ENCODE measurements at regions not wholly inside any gene's neighbourhood (a gene's known extent, or its start where the extent isn't known, plus 50 kb on each side); places are given as distances from the start of the nearest gene placed in this dataset.

GRCh38 chr6:25179051-25179778 is 100.0 kb upstream of the CARMIL1 start:
- no peak for TF ChIP-seq JUND (IDR thresholded peaks at IDR 0.05; ENCODE audit: low read depth)
- DNase-seq (ENCODE audit: low read depth in 1 of 2, low spot score in 1 of 2), result no peak
- in situ Hi-C loops (cut with HindIII; ENCODE audit: low pct_unique_long_range_greater_than_20kb, low sequenced_read_pairs), result no loop called here

- DNase-seq (ENCODE audit: low read depth in 1 of 2, low spot score in 1 of 2), result no peak
- no peak for TF ChIP-seq JUND (IDR thresholded peaks at IDR 0.05; ENCODE audit: low read depth)
- in situ Hi-C loops (cut with HindIII; ENCODE audit: low pct_unique_long_range_greater_than_20kb, low sequenced_read_pairs), result no loop called here
Measured at GRCh38 chr6:25180630-25181349, 98.4 kb upstream of the CARMIL1 start.

- no peak for DNase-seq (ENCODE audit: low read depth in 1 of 2, low spot score in 1 of 2)
- no peak for TF ChIP-seq JUND (IDR thresholded peaks at IDR 0.05; ENCODE audit: low read depth)
- in situ Hi-C loops (cut with HindIII; ENCODE audit: low pct_unique_long_range_greater_than_20kb, low sequenced_read_pairs), result no loop called here
Measured at GRCh38 chr6:25181350-25181724, 97.8 kb upstream of the CARMIL1 start.

DNA sequence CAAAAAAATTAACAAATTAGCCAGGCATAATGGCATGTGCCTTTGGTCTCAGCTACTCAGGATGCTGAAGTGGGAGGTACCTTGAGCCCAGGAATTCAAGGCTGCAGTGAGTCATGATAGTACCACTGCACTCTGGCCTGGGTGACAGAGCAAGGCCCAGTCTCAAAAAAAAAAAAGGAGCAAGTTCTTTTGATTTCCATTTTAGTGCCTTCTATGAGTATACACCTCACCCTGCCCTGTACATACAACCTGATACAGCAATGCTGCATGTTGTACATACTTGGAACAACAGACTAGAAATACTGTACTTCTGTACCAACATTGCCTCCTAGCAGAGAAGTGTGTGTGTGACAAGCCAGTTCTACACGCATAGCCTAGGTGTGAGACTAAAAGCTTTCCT is 97.3 kb upstream of the CARMIL1 start:
- in situ Hi-C loops (cut with HindIII; ENCODE audit: low pct_unique_long_range_greater_than_20kb, low sequenced_read_pairs), result no loop called here
- DNase-seq (ENCODE audit: low read depth in 1 of 2, low spot score in 1 of 2), result no peak
- no peak for TF ChIP-seq JUND (IDR thresholded peaks at IDR 0.05; ENCODE audit: low read depth)

GRCh38 chr6:25186919-25187318 is 92.3 kb upstream of the CARMIL1 start:
- in situ Hi-C loops (cut with HindIII; ENCODE audit: low pct_unique_long_range_greater_than_20kb, low sequenced_read_pairs), result no loop called here
- DNase-seq (ENCODE audit: low read depth in 1 of 2, low spot score in 1 of 2), result no peak
- TF ChIP-seq JUND (IDR thresholded peaks at IDR 0.05; ENCODE audit: low read depth), result no peak

DNA sequence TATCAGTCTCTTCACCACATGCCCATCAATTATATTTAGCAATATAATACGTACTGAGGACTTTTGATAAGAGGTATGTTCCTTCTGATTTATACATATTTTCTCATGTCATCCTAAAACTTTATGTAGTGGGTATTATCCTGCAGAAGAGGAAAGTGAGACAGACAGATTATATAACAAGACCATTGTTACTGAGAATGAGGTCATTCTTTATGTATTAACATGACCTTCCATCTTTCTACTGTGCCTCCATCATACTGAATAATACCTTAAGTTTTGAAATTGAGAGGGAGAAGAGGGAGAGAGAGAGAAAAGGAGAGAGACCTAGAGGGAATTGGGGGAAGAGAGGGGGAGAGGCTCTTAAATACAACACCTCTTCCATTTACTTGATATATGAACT is 90.9 kb upstream of the CARMIL1 start:
- no peak for TF ChIP-seq JUND (IDR thresholded peaks at IDR 0.05; ENCODE audit: low read depth)
- DNase-seq (ENCODE audit: low read depth in 1 of 2, low spot score in 1 of 2), result no peak
- in situ Hi-C loops (cut with HindIII; ENCODE audit: low pct_unique_long_range_greater_than_20kb, low sequenced_read_pairs), result no loop called here

DNA sequence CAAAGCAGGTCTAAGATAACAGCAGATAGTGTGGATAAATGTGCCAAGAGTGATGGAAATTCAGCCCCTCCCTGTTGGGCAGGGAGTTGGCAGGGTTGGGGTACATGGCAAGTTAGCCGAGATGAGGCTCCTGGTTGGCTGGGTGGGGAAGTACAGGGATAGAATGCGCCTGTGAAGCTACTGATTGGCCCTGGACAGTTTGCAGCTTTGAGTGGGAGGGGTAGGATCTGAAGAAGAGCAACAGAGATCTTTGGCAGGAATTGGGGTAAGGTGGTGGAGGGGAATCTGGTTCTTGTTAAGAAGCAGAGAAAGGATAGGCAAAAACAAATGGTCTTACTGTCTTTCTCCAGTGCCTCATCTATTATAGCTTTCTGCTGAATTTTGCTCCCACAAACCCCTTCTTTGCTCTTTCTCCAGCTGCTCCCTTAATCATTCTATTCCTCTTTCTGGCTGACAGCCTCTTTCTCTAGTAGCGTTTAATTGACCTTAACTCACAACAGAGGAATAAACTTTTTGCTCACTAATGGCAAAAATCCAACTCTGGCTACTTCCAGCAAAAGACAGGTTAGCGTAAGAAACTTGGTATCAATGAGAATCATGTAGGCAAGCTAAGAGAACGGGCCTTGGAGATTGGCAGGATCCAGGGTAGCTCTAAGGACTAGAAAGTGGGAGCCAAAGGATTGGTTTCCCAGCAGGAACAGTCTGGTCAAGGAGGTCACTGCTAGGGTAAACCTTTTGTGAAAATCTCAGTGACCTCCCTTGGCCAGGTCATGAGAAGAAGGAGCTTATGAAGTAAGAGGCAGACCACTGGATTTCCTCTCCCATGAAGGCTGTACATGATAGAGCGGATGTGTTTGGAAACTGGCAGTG is 86.3 kb upstream of the CARMIL1 start:
- no peak for DNase-seq (ENCODE audit: low read depth in 1 of 2, low spot score in 1 of 2)
- in situ Hi-C loops (cut with HindIII; ENCODE audit: low pct_unique_long_range_greater_than_20kb, low sequenced_read_pairs), result no loop called here
- TF ChIP-seq JUND (IDR thresholded peaks at IDR 0.05; ENCODE audit: low read depth), result no peak

DNA sequence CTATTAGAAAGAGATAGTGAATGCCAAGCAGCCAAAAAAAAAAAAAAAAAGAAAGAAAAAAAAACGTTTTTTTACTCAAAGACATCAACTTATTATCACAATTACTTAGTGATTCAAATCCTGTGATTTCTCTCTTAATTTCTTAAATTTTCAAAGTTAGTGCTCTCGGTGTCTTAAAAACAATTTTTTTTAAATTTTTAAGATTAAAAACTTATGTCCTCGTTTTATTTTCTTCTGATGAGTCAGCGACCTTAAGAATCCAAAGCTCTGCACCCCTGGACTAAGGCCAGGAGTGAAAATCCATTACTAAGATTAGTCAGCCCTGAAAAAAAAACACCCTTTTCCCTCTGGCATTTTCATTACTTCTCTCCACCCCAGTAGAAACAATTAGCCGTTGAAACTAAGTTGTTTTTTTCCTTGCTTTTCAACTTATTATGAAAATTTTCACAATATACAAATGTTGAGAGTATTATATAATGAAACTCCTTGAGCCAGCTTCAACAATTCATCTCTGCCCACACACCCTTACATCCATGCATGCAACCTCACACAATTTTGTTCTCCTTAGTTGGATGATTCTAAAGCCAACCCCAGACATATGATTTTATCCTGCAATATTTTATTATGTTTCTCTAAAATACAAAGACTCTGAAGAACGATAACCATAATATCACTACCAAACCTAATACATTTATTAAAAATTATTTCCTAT is 85.6 kb upstream of the CARMIL1 start:
- DNase-seq (ENCODE audit: low read depth in 1 of 2, low spot score in 1 of 2), result no peak
- no peak for TF ChIP-seq JUND (IDR thresholded peaks at IDR 0.05; ENCODE audit: low read depth)
- in situ Hi-C loops (cut with HindIII; ENCODE audit: low pct_unique_long_range_greater_than_20kb, low sequenced_read_pairs), result no loop called here

GRCh38 chr6:25194172-25194678 is 84.9 kb upstream of the CARMIL1 start:
- in situ Hi-C loops (cut with HindIII; ENCODE audit: low pct_unique_long_range_greater_than_20kb, low sequenced_read_pairs), result no loop called here
- no peak for DNase-seq (ENCODE audit: low read depth in 1 of 2, low spot score in 1 of 2)
- TF ChIP-seq JUND (IDR thresholded peaks at IDR 0.05; ENCODE audit: low read depth), result no peak

DNA sequence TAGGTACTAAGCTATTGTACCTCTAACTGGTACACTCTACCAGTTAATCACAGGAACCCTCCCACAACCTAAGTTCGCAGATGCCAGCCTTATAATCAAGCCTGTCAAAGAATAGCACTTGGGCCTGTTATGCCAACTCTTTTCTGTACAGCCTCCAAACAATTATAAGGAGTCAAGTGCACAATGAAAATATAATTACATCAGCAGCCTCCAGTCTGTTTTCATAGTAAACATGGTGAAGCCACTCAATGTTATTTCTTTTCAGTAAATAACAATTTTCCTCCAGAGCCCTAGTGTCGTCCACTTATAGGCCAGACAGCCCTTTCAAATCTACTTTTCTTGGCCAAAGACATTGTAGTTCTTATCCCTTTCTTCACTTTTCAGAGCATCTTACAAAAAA is 82.7 kb upstream of the CARMIL1 start:
- DNase-seq (ENCODE audit: low read depth in 1 of 2, low spot score in 1 of 2), result no peak
- in situ Hi-C loops (cut with HindIII; ENCODE audit: low pct_unique_long_range_greater_than_20kb, low sequenced_read_pairs), result no loop called here

DNA sequence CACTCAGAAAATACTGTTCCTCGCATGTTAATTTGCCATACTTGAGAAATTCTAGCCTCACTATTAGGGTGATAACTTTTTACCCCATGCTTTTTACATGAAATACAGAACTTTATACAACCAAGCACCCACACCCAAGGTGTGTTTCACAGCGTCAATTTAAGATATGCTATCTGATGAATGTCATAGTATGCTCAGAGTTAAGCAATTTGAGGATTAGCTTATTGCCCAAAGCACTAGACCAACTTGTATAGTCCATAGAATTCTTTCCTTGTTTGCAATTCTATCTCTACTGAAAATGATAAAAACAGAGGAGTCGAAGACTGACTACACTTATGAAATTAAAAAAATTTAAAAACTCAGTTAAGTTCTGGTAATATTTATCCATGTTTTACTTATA is 82.1 kb upstream of the CARMIL1 start:
- no peak for TF ChIP-seq JUND (IDR thresholded peaks at IDR 0.05; ENCODE audit: low read depth)
- DNase-seq (ENCODE audit: low read depth in 1 of 2, low spot score in 1 of 2), result no peak
- in situ Hi-C loops (cut with HindIII; ENCODE audit: low pct_unique_long_range_greater_than_20kb, low sequenced_read_pairs), result no loop called here

More for the DNA sequence above, 82.7 kb upstream of the CARMIL1 start:
- TF ChIP-seq JUND (IDR thresholded peaks at IDR 0.05; ENCODE audit: low read depth), result no peak

DNA sequence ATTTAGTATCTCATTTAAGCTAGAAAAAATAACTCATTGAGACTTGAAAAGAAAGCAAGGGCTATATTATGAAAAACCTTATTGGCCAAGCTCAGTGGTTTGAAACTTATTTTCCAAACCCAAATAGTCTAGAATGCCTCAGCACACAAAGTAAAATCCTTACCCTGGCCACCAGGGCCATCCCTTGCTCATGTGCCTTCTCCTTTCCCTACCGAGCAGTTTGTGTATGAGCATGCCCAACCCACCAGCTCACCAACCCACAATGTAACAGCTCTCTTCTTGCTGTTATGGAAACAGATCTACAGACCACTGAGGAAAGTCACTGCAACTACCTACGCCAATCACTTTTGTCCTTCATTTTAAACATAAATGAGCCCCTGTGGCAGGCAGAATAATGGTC is 79.6 kb upstream of the CARMIL1 start:
- in situ Hi-C loops (cut with HindIII; ENCODE audit: low pct_unique_long_range_greater_than_20kb, low sequenced_read_pairs), result no loop called here
- DNase-seq (ENCODE audit: low read depth in 1 of 2, low spot score in 1 of 2), result no peak
- TF ChIP-seq JUND (IDR thresholded peaks at IDR 0.05; ENCODE audit: low read depth), result no peak

All from T47D (cell line).